MCF 10A (cell line): ENCODE measurements at regions not wholly inside any gene's neighbourhood (a gene's known extent, or its start where the extent isn't known, plus 50 kb on each side); places are given as distances from the start of the nearest gene placed in this dataset.

ENCODE experiments used
- BruUV-seq: library from RNA; stranded (reverse); fragments of 400-500 nt; replicated peaks from 2 replicates; lab custom pipeline; 2021; lab: Mats Ljungman, UMichigan
- CTCF ChIA-PET: fragments of 300-600 bp; sonication (Branson Sonifier 250); formaldehyde crosslinking; extraction: SDS; loops from one replicate; lab custom pipeline; 2021; ENCODE audit warnings: antibody characterized with exemption, inconsistent platforms; lab: Yijun Ruan, JAX
- POLR2A ChIA-PET: fragments of 300-600, 350-650 bp; sonication (Branson Sonifier 250); formaldehyde crosslinking; extraction: SDS; loops from one replicate; lab custom pipeline; 2020; ENCODE audit warnings: antibody characterized with exemption, inconsistent platforms; lab: Yijun Ruan, JAX
- DNase-seq: peaks from one replicate; pipeline ENCODE4 v3.0.0-alpha.2; 2018; ENCODE audit not compliant: unreplicated experiment
- H3K27ac Mint-ChIP-seq: one replicate; pipeline ENCODE4 v1.8.0; 2022; ENCODE audit warnings: mild to moderate bottlenecking, low read depth, mixed read lengths; ENCODE audit not compliant: unreplicated experiment
- H3K27me3 Mint-ChIP-seq: one replicate; pipeline ENCODE4 v1.8.0; 2022; ENCODE audit warnings: mixed read lengths; ENCODE audit not compliant: insufficient read depth, unreplicated experiment
- H3K36me3 Mint-ChIP-seq: one replicate; pipeline ENCODE4 v1.8.0; 2022; ENCODE audit warnings: mild to moderate bottlenecking, moderate library complexity, mixed read lengths; ENCODE audit not compliant: insufficient read depth, unreplicated experiment
- H3K4me1 Mint-ChIP-seq: one replicate; pipeline ENCODE4 v1.8.0; 2022; ENCODE audit warnings: mixed read lengths; ENCODE audit not compliant: insufficient read depth, unreplicated experiment
- H3K4me3 Mint-ChIP-seq: one replicate; pipeline ENCODE4 v1.8.0; 2022; ENCODE audit warnings: mild to moderate bottlenecking, moderate library complexity, mixed read lengths; ENCODE audit not compliant: unreplicated experiment
- H3K9me3 Mint-ChIP-seq: one replicate; pipeline ENCODE4 v1.8.0; 2022; ENCODE audit warnings: mixed read lengths; ENCODE audit not compliant: unreplicated experiment
- CTCF ChIP-seq: fragments of 200-600 bp; IDR thresholded peaks from one replicate; pipeline ENCODE4 v1.8.0; 2022; ENCODE audit warnings: antibody characterized with exemption, mild to moderate bottlenecking; ENCODE audit not compliant: unreplicated experiment
- intact Hi-C: fragments of 100-400 bp; cut with micrococcal nuclease; formaldehyde crosslinking; loops from 2 replicates; pipeline ENCODE4 v1.14.1; 2022

GRCh38 chr12:88753066-88753465 lies 172.8 kb upstream of the KITLG start:
- TF ChIP-seq CTCF, result no peak
- Mint-ChIP-seq H3K27ac (no peak overlapping the region), H3K9me3 (no peaks in the 10 kb centered on the region), H3K4me3 (no peak overlapping the region), H3K4me1 (no peaks in the 10 kb centered on the region), H3K27me3 (no peaks in the 10 kb centered on the region), H3K36me3 (no peaks in the 10 kb centered on the region)
- no TSS peak for BruUV-seq
- ChIA-PET CTCF (interaction anchor here (0.7 kb wide), 1 partner anchor 608 kb away, joined by 3 read pairs; no protein-coding TSS in a partner anchor), POLR2A (no interaction called here)
- intact Hi-C loops, result no loop called here
- DNase-seq, result peak; percentile 8

- Mint-ChIP-seq H3K27ac (no peak overlapping the region), H3K4me3 (no peak overlapping the region), H3K36me3 (no peaks in the 10 kb centered on the region), H3K4me1 (no peaks in the 10 kb centered on the region), H3K9me3 (no peaks in the 10 kb centered on the region), H3K27me3 (no peaks in the 10 kb centered on the region)
- DNase-seq, result no peak
- no TSS peak for BruUV-seq
- TF ChIP-seq CTCF, result no peak
- intact Hi-C loops, result no loop called here
- ChIA-PET CTCF (no interaction called here), POLR2A (no interaction called here)
These were observed 171.9 kb upstream of the KITLG start for GRCh38 chr12:88752183-88752582.

- TF ChIP-seq CTCF, result no peak
- intact Hi-C loops, result no loop called here
- no peaks in the 10 kb centered on the region for H3K4me1 Mint-ChIP-seq
- CTCF ChIA-PET, result interaction anchor here (0.8 kb wide), 1 partner anchor 169 kb away, joined by 3 read pairs; no protein-coding TSS in a partner anchor
- H3K27ac Mint-ChIP-seq, result no peak overlapping the region
- BruUV-seq, result no TSS peak
- no peaks in the 10 kb centered on the region for H3K27me3 Mint-ChIP-seq
- H3K4me3 Mint-ChIP-seq, result no peak overlapping the region
- POLR2A ChIA-PET, result interaction anchor here (0.6 to 1.2 kb wide), 2 partner anchors 14 to 16 kb away, joined by 3 to 4 read pairs; no protein-coding TSS in a partner anchor
- H3K36me3 Mint-ChIP-seq, result no peaks in the 10 kb centered on the region
- H3K9me3 Mint-ChIP-seq, result no peaks in the 10 kb centered on the region
- DNase-seq, result no peak
These were observed 170.7 kb upstream of the KITLG start for GRCh38 chr12:88750867-88751543.

GRCh38 chr12:88746386-88746785 lies 166.1 kb upstream of the KITLG start:
- H3K4me1 Mint-ChIP-seq, result no peaks in the 10 kb centered on the region
- ChIA-PET CTCF (interaction anchor here (0.8 kb wide), 1 partner anchor 189 kb away, joined by 4 read pairs; no protein-coding TSS in a partner anchor), POLR2A (no interaction called here)
- no peak overlapping the region for H3K27ac Mint-ChIP-seq
- H3K36me3 Mint-ChIP-seq, result no peaks in the 10 kb centered on the region
- no peaks in the 10 kb centered on the region for H3K27me3 Mint-ChIP-seq
- TF ChIP-seq CTCF, result no peak
- H3K9me3 Mint-ChIP-seq, result no peaks in the 10 kb centered on the region
- BruUV-seq, result no TSS peak
- DNase-seq, result no peak
- intact Hi-C loops, result no loop called here
- H3K4me3 Mint-ChIP-seq, result no peak overlapping the region
